H9 (cell line): ENCODE measurements at regions not wholly inside any gene's neighbourhood (a gene's known extent, or its start where the extent isn't known, plus 50 kb on each side); places are given as distances from the start of the nearest gene placed in this dataset.
A peak's percentile ranks its signal among the peaks of the same experiment; 100 is the strongest.

Source experiments
- DNase-seq: peaks from one replicate; pipeline ENCODE4 v3.0.0-alpha.2; 2017
- H2AFZ ChIP-seq: one replicate; pipeline ENCODE4 v1.6.1; 2013; ENCODE audit warnings: mild to moderate bottlenecking, low read length, control low read depth, moderate library complexity
- H2AK5ac ChIP-seq: 2 replicates; pipeline ENCODE4 v1.6.1; 2013; ENCODE audit warnings: low read length, control low read depth, mixed read lengths; ENCODE audit not compliant: insufficient read length
- H2BK120ac ChIP-seq: one replicate; pipeline ENCODE4 v1.6.1; 2013; ENCODE audit warnings: low read depth, mild to moderate bottlenecking, low read length, control low read depth, inconsistent platforms; ENCODE audit not compliant: poor library complexity, severe bottlenecking
- H2BK12ac ChIP-seq: 2 replicates; pipeline ENCODE4 v1.6.1; 2013; ENCODE audit warnings: low read length, control low read depth, mixed read lengths, low read depth; ENCODE audit not compliant: insufficient read length
- H2BK15ac ChIP-seq: 2 replicates; pipeline ENCODE4 v1.6.1; 2013; ENCODE audit warnings: low read depth, low read length, control low read depth
- H2BK20ac ChIP-seq: one replicate; pipeline ENCODE4 v1.6.1; 2013; ENCODE audit warnings: low read depth, mild to moderate bottlenecking, low read length, control low read depth, inconsistent platforms; ENCODE audit not compliant: poor library complexity, severe bottlenecking
- H2BK5ac ChIP-seq: 2 replicates; pipeline ENCODE4 v1.6.1; 2013; ENCODE audit warnings: low read length, control low read depth, mixed read lengths; ENCODE audit not compliant: insufficient read length
- H3K14ac ChIP-seq: 2 replicates; pipeline ENCODE4 v1.6.1; 2013; ENCODE audit warnings: low read length, control low read depth; ENCODE audit not compliant: insufficient read depth
- H3K18ac ChIP-seq: 2 replicates; pipeline ENCODE4 v1.6.1; 2013; ENCODE audit warnings: low read depth, mild to moderate bottlenecking, mixed read lengths, low read length, control low read depth; ENCODE audit not compliant: insufficient read length
- H3K23ac ChIP-seq: 2 replicates; pipeline ENCODE4 v1.6.1; 2013; ENCODE audit warnings: low read length, control low read depth, mixed read lengths, low read depth; ENCODE audit not compliant: insufficient read length
- H3K23me2 ChIP-seq: 2 replicates; pipeline ENCODE4 v1.6.1; 2013; ENCODE audit warnings: low read depth, mild to moderate bottlenecking, mixed read lengths, low read length, control low read depth; ENCODE audit not compliant: insufficient read length, poor library complexity, severe bottlenecking
- H3K27ac ChIP-seq: 2 replicates; pipeline ENCODE4 v1.5.1; 2013; ENCODE audit warnings: low read length, control low read depth, mixed read lengths, low read depth; ENCODE audit not compliant: insufficient read length
- H3K27me3 ChIP-seq: 2 replicates; pipeline ENCODE4 v1.6.1; 2013; ENCODE audit warnings: low read length, control low read depth, inconsistent platforms; ENCODE audit not compliant: insufficient read depth
- H3K4ac ChIP-seq: 2 replicates; pipeline ENCODE4 v1.6.1; 2013; ENCODE audit warnings: low read depth, mild to moderate bottlenecking, control low read depth, inconsistent platforms, low read length, moderate library complexity
- H3K4me1 ChIP-seq: 2 replicates; pipeline ENCODE4 v1.6.1; 2013; ENCODE audit warnings: low read length, control low read depth, inconsistent platforms; ENCODE audit not compliant: insufficient read depth
- H3K4me2 ChIP-seq: 2 replicates; pipeline ENCODE4 v1.6.1; 2013; ENCODE audit warnings: low read length, control low read depth, mixed read lengths; ENCODE audit not compliant: insufficient read length, insufficient read depth
- H3K56ac ChIP-seq: 2 replicates; pipeline ENCODE4 v1.6.1; 2013; ENCODE audit warnings: low read depth, mild to moderate bottlenecking, mixed read lengths, low read length, control low read depth; ENCODE audit not compliant: insufficient read length
- H3K79me1 ChIP-seq: 2 replicates; pipeline ENCODE4 v1.6.1; 2013; ENCODE audit warnings: low read depth, mild to moderate bottlenecking, moderate library complexity, low read length, control low read depth, inconsistent platforms; ENCODE audit not compliant: insufficient read depth, poor library complexity, severe bottlenecking
- H3K79me2 ChIP-seq: 2 replicates; pipeline ENCODE4 v1.6.1; 2013; ENCODE audit warnings: low read length, control low read depth, inconsistent platforms; ENCODE audit not compliant: insufficient read depth
- H3K9ac ChIP-seq: 2 replicates; pipeline ENCODE4 v1.6.1; 2013; ENCODE audit warnings: low read length, control low read depth, mixed read lengths; ENCODE audit not compliant: insufficient read length; ENCODE audit errors: extremely low read depth
- H3K9me3 ChIP-seq: one replicate; pipeline ENCODE4 v1.6.1; 2013; ENCODE audit warnings: low read depth, low read length, inconsistent platforms; ENCODE audit not compliant: control insufficient read depth
- H3T11ph ChIP-seq: one replicate; pipeline ENCODE4 v1.6.1; 2013; ENCODE audit warnings: mild to moderate bottlenecking, low read length, control low read depth, inconsistent platforms
- H4K20me1 ChIP-seq: one replicate; pipeline ENCODE4 v1.6.1; 2013; ENCODE audit not compliant: control insufficient read depth, insufficient read length, insufficient read depth
- H4K5ac ChIP-seq: 2 replicates; pipeline ENCODE4 v1.6.1; 2013; ENCODE audit warnings: low read depth, mild to moderate bottlenecking, mixed read lengths, low read length, control low read depth; ENCODE audit not compliant: insufficient read length
- H4K8ac ChIP-seq: replicated peaks from 2 replicates; pipeline ENCODE4 v1.6.1; 2013; ENCODE audit warnings: low read length, control low read depth, mixed read lengths, low read depth; ENCODE audit not compliant: insufficient read length
- H4K91ac ChIP-seq: 2 replicates; pipeline ENCODE4 v1.6.1; 2013; ENCODE audit warnings: low read depth, mild to moderate bottlenecking, moderate library complexity, mixed read lengths, low read length, control low read depth; ENCODE audit not compliant: insufficient read length
- H3K27ac Mint-ChIP-seq, 3 experiments: 2 replicates in 2 of 3; 3 replicates in 1 of 3; pipeline ENCODE4 v1.8.0; 2020 to 2021; ENCODE audit warnings: mixed read lengths in 3 of 3, mild to moderate bottlenecking in 1 of 3, moderate library complexity in 1 of 3
- H3K27me3 Mint-ChIP-seq: 2 replicates; pipeline ENCODE4 v1.8.0; 2021; ENCODE audit warnings: low read depth, mild to moderate bottlenecking, moderate library complexity, mixed read lengths
- H3K36me3 Mint-ChIP-seq, 3 experiments: 2 replicates in 2 of 3; 3 replicates in 1 of 3; pipeline ENCODE4 v1.8.0; 2020 to 2021; ENCODE audit warnings: low read depth in 3 of 3, mixed read lengths in 3 of 3; ENCODE audit not compliant: insufficient read depth in 1 of 3
- H3K4me1 Mint-ChIP-seq, 2 experiments: 2 replicates each; pipeline ENCODE4 v1.8.0; 2020; ENCODE audit warnings: mixed read lengths in 2 of 2
- H3K4me3 Mint-ChIP-seq, 2 experiments: 2 replicates in 1 of 2; 3 replicates in 1 of 2; pipeline ENCODE4 v1.8.0; 2020 to 2021; ENCODE audit warnings: mild to moderate bottlenecking in 2 of 2, mixed read lengths in 2 of 2, moderate library complexity in 1 of 2
- H3K9me3 Mint-ChIP-seq, 2 experiments: 2 replicates in 1 of 2; 3 replicates in 1 of 2; pipeline ENCODE4 v1.8.0; 2020; ENCODE audit warnings: mild to moderate bottlenecking in 2 of 2, mixed read lengths in 2 of 2, moderate library complexity in 1 of 2
- WGBS: extraction: QIAGEN DNeasy Blood & Tissue Kit; methylation state at CpG from one replicate; pipeline ENCODE4 v1.1.7; 2013; ENCODE audit warnings: missing lambda C conversion rate, low lambda C conversion rate, mixed read lengths; ENCODE audit not compliant: insufficient read length; ENCODE audit errors: extremely low coverage; 5-methylcytosine and 5-hydroxymethylcytosine counted together
- TF ChIP-seq, protein P1 (sequence below): fragments of 200-600 bp; sonication (generic); conservative IDR thresholded peaks from 3 replicates; pipeline ENCODE4 v1.8.0; 2021; ENCODE audit warnings: antibody characterized with exemption, mild to moderate bottlenecking

- Histone ChIP-seq H2AFZ (no peak overlapping the region), H3K4ac (no peak overlapping the region), H3K4me1 (peaks cover 2% of the 10 kb centered on the region; the same call in 1 of the 2 replicates), H3K23ac (no peak overlapping the region), H2BK12ac (no peak overlapping the region), H4K5ac (no peak overlapping the region), H2BK5ac (no peak overlapping the region), H3K27ac (no peak overlapping the region), H3K14ac (no peak overlapping the region; the same call in 1 of the 2 replicates), H2BK15ac (no peak overlapping the region), H3T11ph (no peak overlapping the region), H3K9me3 (no peaks in the 10 kb centered on the region), H3K79me1 (no peaks in the 10 kb centered on the region), H4K20me1 (no peaks in the 10 kb centered on the region), H3K23me2 (no peaks in the 10 kb centered on the region), H3K9ac (no peak overlapping the region), H3K56ac (no peak overlapping the region), H4K8ac (no peak overlapping the region), H2AK5ac (no peak overlapping the region), H3K79me2 (no peaks in the 10 kb centered on the region), H2BK120ac (no peak overlapping the region), H2BK20ac (no peak overlapping the region), H3K4me2 (no peak overlapping the region), H4K91ac (no peak overlapping the region), H3K18ac (no peak overlapping the region), H3K27me3 (no peaks in the 10 kb centered on the region)
- Mint-ChIP-seq H3K9me3 (peaks cover 0 to 5% of the 10 kb centered on the region in 2 experiments; a peak in 2 of 5 replicates), H3K27ac (0 out of 7 replicates have a peak overlapping the region, but pooled peaks of 1 of the 3 experiments have one; percentile 22), H3K36me3 (no peaks in the 10 kb centered on the region), H3K4me1 (peaks cover 13 to 18% of the 10 kb centered on the region in 2 experiments), H3K4me3 (no peak overlapping the region), H3K27me3 (no peaks in the 10 kb centered on the region; the same call in none of the 2 replicates)
- TF ChIP-seq, protein P1, sequence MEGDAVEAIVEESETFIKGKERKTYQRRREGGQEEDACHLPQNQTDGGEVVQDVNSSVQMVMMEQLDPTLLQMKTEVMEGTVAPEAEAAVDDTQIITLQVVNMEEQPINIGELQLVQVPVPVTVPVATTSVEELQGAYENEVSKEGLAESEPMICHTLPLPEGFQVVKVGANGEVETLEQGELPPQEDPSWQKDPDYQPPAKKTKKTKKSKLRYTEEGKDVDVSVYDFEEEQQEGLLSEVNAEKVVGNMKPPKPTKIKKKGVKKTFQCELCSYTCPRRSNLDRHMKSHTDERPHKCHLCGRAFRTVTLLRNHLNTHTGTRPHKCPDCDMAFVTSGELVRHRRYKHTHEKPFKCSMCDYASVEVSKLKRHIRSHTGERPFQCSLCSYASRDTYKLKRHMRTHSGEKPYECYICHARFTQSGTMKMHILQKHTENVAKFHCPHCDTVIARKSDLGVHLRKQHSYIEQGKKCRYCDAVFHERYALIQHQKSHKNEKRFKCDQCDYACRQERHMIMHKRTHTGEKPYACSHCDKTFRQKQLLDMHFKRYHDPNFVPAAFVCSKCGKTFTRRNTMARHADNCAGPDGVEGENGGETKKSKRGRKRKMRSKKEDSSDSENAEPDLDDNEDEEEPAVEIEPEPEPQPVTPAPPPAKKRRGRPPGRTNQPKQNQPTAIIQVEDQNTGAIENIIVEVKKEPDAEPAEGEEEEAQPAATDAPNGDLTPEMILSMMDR, result no peak
- WGBS, result no CpG with 5 or more reads among the region's 8 CpGs
- DNase-seq, result peak; percentile 43
Observed at GRCh38 chr1:217343907-217344306, 287.0 kb downstream of the GPATCH2 start.
